ENCODE measurements at regions not wholly inside any gene's neighbourhood (a gene's known extent, or its start where the extent isn't known, plus 50 kb on each side); places are given as distances from the start of the nearest gene placed in this dataset.

DNA sequence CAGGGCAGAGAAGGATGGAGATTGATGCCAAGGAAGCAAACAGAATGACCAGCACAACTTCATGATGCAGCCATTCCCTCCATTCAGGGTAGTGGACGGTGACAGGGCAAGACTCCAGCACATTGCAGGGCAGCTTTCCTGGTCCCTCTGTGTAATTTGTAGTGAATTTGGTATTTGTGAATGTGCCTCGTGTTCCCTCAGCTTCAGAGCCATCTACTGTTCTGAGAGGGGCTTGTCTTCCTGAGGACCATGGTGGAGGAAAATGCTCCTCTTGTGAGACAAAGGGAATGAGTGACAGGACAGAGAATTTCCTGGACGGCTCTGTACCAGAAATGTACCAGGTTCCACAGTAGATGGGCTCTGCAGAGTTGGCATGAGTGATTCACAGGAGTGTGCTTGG is 132.1 kb downstream of the ADRA2A start:
- TF ChIP-seq, protein P1, sequence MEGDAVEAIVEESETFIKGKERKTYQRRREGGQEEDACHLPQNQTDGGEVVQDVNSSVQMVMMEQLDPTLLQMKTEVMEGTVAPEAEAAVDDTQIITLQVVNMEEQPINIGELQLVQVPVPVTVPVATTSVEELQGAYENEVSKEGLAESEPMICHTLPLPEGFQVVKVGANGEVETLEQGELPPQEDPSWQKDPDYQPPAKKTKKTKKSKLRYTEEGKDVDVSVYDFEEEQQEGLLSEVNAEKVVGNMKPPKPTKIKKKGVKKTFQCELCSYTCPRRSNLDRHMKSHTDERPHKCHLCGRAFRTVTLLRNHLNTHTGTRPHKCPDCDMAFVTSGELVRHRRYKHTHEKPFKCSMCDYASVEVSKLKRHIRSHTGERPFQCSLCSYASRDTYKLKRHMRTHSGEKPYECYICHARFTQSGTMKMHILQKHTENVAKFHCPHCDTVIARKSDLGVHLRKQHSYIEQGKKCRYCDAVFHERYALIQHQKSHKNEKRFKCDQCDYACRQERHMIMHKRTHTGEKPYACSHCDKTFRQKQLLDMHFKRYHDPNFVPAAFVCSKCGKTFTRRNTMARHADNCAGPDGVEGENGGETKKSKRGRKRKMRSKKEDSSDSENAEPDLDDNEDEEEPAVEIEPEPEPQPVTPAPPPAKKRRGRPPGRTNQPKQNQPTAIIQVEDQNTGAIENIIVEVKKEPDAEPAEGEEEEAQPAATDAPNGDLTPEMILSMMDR (IDR thresholded peaks at IDR 0.05): no peak
- no peak for DNase-seq
- ATAC-seq: no peak
- H3K9me3 ChIP-seq: no peaks in the 10 kb centered on the region
- H3K4me1 ChIP-seq (ENCODE audit: low read depth): no peaks in the 10 kb centered on the region
- intact Hi-C loops (cut with DNase I, micrococcal nuclease): loop anchor here in 1 of 2 donors (5.0 kb wide), 1 partner anchor 132 kb away; the partner anchor contains the start of gene ADRA2A
- H3K4me3 ChIP-seq: no peak overlapping the region
- H3K36me3 ChIP-seq (ENCODE audit: low read depth): no peaks in the 10 kb centered on the region

DNA sequence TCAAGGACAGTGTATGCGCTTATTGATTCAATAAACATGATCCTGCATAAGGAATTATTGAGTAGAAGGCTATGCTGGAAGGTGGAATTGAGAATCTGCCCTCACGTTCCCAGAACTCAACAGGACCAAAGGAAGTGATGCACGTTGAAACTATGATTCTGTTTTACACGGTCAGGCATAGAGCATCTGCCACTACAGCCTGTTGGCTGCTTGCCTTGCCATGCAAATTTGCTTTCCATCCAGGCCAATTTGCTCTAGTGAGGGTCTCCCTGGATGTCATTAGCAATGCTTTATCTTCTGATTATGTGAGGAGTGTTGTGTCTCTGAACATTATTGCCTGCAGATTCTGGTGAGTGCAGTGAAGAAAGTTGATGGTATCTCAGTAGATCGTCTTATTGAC is 132.9 kb downstream of the ADRA2A start:
- DNase-seq (no peak), ATAC-seq (no peak)
- H3K4me3 ChIP-seq: no peak overlapping the region
- H3K9me3 ChIP-seq: no peaks in the 10 kb centered on the region
- intact Hi-C loops (cut with DNase I, micrococcal nuclease): loop anchor here in 1 of 2 donors (5.0 kb wide), 1 partner anchor 132 kb away; the partner anchor contains the start of gene ADRA2A
- TF ChIP-seq, protein P1 (IDR thresholded peaks at IDR 0.05): no peak
- no peaks in the 10 kb centered on the region for H3K4me1 ChIP-seq (ENCODE audit: low read depth)
- H3K36me3 ChIP-seq (ENCODE audit: low read depth): no peaks in the 10 kb centered on the region

DNA sequence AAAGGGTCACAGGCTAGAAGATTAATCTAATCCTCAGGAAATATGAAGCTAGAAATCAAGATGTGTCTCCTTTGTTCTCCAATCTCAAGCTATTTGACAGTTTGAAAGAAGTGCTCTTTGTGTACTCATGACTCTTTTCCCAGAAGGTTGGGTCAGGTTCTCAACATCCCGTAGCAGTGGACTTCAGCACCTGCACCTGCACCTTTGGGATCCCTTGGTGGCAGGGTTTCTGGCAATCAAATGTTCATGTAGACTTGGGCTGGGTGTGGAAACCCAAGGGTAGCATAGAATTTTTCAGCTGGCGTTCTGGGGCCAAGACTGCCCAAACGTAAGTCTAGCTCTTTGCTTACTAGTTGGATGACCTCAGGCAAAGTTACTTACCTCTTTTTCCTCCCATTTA is 134.4 kb downstream of the ADRA2A start:
- no peak for ATAC-seq
- intact Hi-C loops (cut with DNase I, micrococcal nuclease): no loop called here
- no peaks in the 10 kb centered on the region for H3K9me3 ChIP-seq
- H3K4me1 ChIP-seq (ENCODE audit: low read depth): no peaks in the 10 kb centered on the region
- TF ChIP-seq, protein P1 (IDR thresholded peaks at IDR 0.05): no peak
- H3K4me3 ChIP-seq: no peak overlapping the region
- no peaks in the 10 kb centered on the region for H3K36me3 ChIP-seq (ENCODE audit: low read depth)
- DNase-seq: no peak

DNA sequence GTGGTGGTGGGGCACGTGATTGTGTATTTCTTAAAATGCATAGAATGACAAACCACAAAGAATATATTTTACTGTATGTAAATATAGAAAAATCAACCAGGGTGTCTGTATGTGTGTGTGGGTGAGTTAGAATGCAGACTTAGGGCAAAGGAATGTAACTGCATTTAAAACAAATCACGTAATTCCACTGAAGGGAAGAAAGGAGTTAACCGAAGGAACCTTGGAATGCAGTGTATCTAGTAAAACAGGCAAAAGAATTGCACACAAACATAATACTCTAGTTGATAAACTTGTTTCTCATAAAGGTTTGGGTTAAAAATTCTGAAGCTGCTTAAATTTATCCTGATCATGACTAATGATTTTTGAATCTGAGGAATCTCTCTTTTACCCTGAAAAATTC is 134.9 kb downstream of the ADRA2A start:
- Histone ChIP-seq H3K4me1 (ENCODE audit: low read depth) (no peaks in the 10 kb centered on the region), H3K36me3 (ENCODE audit: low read depth) (no peaks in the 10 kb centered on the region), H3K4me3 (no peak overlapping the region), H3K9me3 (no peaks in the 10 kb centered on the region)
- intact Hi-C loops (cut with DNase I, micrococcal nuclease): no loop called here
- DNase-seq (no peak), ATAC-seq (no peak)
- TF ChIP-seq, protein P1 (IDR thresholded peaks at IDR 0.05): no peak

DNA sequence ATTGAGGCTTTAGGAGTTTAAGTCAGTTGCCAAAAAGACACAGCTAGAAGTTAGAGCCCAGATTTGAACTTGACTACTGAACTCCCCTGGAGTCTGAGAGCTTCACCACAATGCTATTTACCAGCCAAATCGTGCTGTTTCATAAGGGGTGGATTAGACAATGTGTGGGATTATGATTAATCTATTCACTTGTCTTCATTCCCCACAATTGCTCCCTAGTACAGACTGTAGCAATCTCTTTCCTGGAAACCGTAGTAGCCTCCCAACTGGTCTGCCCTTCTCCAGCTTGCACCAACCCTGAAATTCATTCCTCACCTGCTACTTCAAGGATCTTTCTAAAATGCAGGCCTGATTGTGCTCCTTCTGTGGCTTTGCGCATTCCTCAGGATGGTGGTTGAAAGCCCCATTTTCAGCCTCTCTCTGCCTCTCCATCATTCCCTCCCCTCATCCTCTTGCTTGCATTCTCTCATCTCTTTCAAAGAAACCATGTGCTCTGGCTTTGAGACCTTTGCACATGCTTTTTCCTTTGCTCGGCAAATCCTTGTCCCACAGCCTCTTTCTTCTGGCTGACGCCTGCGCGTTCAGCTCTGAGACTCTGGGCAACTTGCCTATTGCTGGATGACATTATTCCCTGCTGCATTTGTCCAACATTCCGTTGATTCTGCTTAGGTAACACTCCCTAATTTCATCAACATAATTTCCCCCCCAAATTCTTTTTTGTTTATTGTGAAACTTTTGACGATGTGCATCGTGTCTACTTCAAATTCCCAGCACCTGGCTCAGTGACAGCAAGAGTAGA is 145.1 kb downstream of the ADRA2A start:
- DNase-seq: no peak
- no peaks in the 10 kb centered on the region for H3K4me1 ChIP-seq (ENCODE audit: low read depth)
- intact Hi-C loops (cut with DNase I, micrococcal nuclease): no loop called here
- H3K9me3 ChIP-seq: no peaks in the 10 kb centered on the region
- no peak for ATAC-seq
- no peaks in the 10 kb centered on the region for H3K36me3 ChIP-seq (ENCODE audit: low read depth)
- no peak overlapping the region for H3K4me3 ChIP-seq
- TF ChIP-seq, protein P1 (IDR thresholded peaks at IDR 0.05): no peak

Measured in mucosa of descending colon (tissue), 3 donors.